Osteocyte (in vitro differentiated cells): ENCODE measurements at regions not wholly inside any gene's neighbourhood (a gene's known extent, or its start where the extent isn't known, plus 50 kb on each side); places are given as distances from the start of the nearest gene placed in this dataset.
"Not testable (repeated sequence)": the region's sequence is repeated elsewhere in the genome, so short reads cannot be mapped to it uniquely, and the experiment has no call there.

Source experiments
- DNase-seq: peaks from one replicate; pipeline ENCODE4 v3.0.0; 2021; ENCODE audit warnings: mixed read lengths; ENCODE audit not compliant: unreplicated experiment; ENCODE audit errors: extremely low spot score
- H3K27ac Mint-ChIP-seq: one replicate; pipeline ENCODE4 v1.8.0; 2021; ENCODE audit warnings: mild to moderate bottlenecking, mixed read lengths; ENCODE audit not compliant: unreplicated experiment
- H3K27me3 Mint-ChIP-seq: one replicate; pipeline ENCODE4 v1.8.0; 2021; ENCODE audit warnings: mixed read lengths; ENCODE audit not compliant: unreplicated experiment
- H3K36me3 Mint-ChIP-seq: one replicate; pipeline ENCODE4 v1.8.0; 2021; ENCODE audit warnings: mixed read lengths; ENCODE audit not compliant: unreplicated experiment
- H3K4me1 Mint-ChIP-seq: one replicate; pipeline ENCODE4 v1.8.0; 2021; ENCODE audit warnings: mixed read lengths; ENCODE audit not compliant: unreplicated experiment
- H3K4me3 Mint-ChIP-seq: one replicate; pipeline ENCODE4 v1.8.0; 2021; ENCODE audit warnings: mild to moderate bottlenecking, moderate library complexity, mixed read lengths; ENCODE audit not compliant: unreplicated experiment
- H3K9me3 Mint-ChIP-seq: one replicate; pipeline ENCODE4 v1.8.0; 2021; ENCODE audit warnings: mixed read lengths; ENCODE audit not compliant: unreplicated experiment
- CTCF ChIP-seq: fragments of 200-600 bp; sonication (generic); IDR thresholded peaks from 2 replicates; pipeline ENCODE4 v1.5.0; 2021; ENCODE audit warnings: antibody characterized with exemption, mild to moderate bottlenecking, moderate library complexity

DNA sequence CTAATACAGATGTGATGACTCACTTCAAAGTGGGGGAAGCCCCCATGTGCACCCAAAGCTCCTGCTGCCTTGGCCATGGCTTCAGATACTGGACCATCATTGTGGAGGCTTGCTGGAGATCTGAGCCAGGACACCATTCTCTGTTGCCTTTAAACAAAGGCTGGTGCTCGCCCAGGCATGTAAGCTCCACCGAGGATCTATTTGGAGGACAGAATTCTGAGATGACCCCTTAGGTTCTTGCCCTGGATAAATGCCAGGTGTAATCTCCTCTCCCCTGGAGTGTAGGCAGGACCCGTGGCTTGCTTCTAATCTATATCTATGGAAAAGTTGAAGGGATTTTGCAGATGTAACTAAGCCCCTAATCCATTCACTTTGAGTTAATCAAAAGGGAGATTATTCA, 141.0 kb downstream of the UNC93B1 start:
- H3K27ac Mint-ChIP-seq, H3K4me3 Mint-ChIP-seq, H3K9me3 Mint-ChIP-seq, DNase-seq, H3K36me3 Mint-ChIP-seq, H3K4me1 Mint-ChIP-seq: not testable (repeated sequence)
- peaks cover 31% of the 10 kb centered on the region for H3K27me3 Mint-ChIP-seq

DNA sequence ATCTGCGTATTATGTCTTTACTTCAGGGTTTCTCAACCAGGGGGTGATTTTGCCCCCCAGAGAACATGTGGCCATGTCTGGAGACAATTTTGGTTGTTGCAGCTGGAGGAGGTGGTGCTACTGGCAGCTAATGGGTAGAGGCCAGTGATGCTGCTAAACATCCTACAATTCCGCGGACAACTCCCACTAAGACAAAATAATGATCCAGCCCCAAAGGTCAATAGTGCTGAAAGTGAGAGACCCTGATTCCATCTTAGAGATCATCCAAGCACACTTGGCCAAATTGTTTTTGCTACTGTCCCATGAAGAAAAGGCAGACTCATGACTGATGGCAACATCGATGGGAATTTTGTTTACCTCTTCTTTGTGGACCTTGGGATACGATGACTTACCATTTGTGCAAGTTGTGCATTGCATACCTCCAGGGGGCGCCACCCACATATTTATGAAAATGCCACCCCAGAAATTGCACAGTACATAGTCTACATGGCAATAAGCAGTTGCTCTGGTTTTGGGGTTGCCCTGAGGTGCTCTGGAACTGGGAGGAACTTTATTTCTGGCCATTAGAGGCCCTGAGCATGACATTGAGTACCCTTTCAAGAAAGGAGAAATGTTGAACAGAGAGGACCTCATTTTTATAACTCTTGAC, 144.3 kb downstream of the UNC93B1 start:
- TF ChIP-seq CTCF = peak; percentile 28
- not testable (repeated sequence) for H3K4me3 Mint-ChIP-seq, H3K27ac Mint-ChIP-seq, DNase-seq, H3K4me1 Mint-ChIP-seq, H3K9me3 Mint-ChIP-seq, H3K36me3 Mint-ChIP-seq
- H3K27me3 Mint-ChIP-seq = peaks cover 31% of the 10 kb centered on the region

DNA sequence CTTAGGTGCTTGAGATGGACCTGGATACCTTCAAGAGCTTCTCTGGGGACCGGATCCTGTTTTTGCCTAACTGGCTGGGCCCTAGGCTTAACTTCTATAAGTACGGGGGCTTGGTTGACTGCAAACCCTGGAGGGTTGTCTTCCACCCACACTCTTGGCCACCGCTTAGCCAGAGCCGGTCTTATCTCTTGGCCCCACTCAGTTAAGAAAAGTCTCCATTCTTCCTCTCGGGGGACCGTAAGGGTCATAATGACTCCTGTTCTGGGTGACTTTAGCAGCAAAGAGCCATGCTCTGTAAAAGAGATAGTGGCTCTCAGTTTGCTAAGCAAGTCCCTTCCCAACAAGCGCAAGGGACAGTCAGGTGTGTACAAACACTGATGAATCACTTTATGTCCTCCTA, 153.2 kb downstream of the UNC93B1 start:
- H3K4me1 Mint-ChIP-seq, DNase-seq, H3K36me3 Mint-ChIP-seq, H3K27ac Mint-ChIP-seq, H3K4me3 Mint-ChIP-seq, H3K9me3 Mint-ChIP-seq: not testable (repeated sequence)
- H3K27me3 Mint-ChIP-seq = peaks cover 67% of the 10 kb centered on the region

DNA sequence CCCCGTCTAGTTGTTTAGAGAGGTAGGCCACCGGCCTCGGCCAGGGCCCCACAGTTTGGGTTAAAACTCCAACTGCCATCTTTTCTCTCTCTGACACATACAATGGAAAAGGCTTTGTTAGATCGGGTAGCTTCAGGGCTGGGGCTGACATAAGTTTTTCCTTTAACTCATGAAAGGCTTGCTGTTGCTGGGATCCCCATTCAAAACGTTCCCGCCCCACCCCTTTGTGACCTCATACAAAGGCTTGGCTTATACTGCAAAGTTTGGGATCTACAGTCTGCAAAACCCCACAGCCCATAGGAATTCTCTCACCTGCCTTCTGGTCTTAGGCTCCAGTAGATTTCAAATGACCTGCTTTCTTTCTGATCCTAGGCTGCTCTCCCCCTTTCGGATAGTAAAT, 154.1 kb downstream of the UNC93B1 start:
- H3K9me3 Mint-ChIP-seq, H3K4me3 Mint-ChIP-seq, H3K36me3 Mint-ChIP-seq, H3K27ac Mint-ChIP-seq, DNase-seq, H3K4me1 Mint-ChIP-seq: not testable (repeated sequence)
- peaks cover 63% of the 10 kb centered on the region for H3K27me3 Mint-ChIP-seq

DNA sequence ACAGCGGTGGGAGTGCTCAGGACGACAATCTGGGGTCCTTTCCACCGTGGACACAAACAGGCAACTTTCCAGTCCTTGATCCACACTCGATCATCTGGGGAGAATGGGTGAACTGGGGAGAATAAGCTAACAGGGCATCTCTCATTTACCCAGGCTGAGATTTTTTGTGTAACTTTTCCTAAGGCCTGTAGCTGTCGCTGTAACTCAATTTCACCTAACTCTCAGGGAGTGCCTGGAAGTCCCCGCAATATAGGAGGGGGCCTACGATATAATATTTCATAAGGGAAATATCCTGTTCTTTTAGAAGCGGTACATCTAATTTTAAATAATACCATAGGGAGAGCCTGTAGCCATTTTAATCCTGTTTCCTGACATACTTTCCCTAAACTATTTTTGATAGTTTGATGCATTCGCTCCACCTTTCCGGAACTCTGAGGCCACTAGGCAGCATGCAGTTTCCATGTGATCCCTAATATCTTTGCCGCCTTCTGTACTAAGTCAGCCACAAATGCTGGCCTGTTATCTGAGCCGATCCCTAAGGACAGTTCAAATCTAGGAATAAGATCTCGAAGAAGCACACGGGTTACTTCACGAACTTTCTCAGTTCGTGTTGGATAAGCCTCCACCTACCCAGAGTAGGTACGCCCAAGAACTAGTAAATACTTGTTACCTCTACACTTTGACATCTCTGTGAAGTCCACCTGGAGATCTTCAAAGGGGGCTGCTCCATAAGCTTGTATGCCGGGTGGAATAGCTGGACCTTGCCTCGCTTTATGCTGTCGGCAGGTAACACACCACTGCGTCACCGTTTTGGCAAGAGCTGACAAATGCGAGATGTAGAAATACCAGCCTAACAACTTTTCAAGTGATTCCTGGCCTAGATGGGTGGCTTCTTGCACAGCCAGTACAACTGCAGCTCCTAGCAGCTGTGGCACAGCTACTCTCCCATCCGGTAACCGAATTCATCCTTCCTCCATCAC, 155.7 kb downstream of the UNC93B1 start:
- H3K36me3 Mint-ChIP-seq, H3K4me3 Mint-ChIP-seq, H3K27ac Mint-ChIP-seq, DNase-seq, H3K9me3 Mint-ChIP-seq, H3K4me1 Mint-ChIP-seq: not testable (repeated sequence)
- peak; percentile 48 for TF ChIP-seq CTCF
- H3K27me3 Mint-ChIP-seq = peaks cover 57% of the 10 kb centered on the region

- H3K27ac Mint-ChIP-seq, H3K9me3 Mint-ChIP-seq, H3K36me3 Mint-ChIP-seq, H3K4me3 Mint-ChIP-seq, DNase-seq, H3K4me1 Mint-ChIP-seq: not testable (repeated sequence)
- peaks cover 54% of the 10 kb centered on the region for H3K27me3 Mint-ChIP-seq
Observed at GRCh38 chr11:67846303-67846702, 157.6 kb downstream of the UNC93B1 start.

- H3K27ac Mint-ChIP-seq, H3K4me3 Mint-ChIP-seq, DNase-seq, H3K36me3 Mint-ChIP-seq, H3K9me3 Mint-ChIP-seq, H3K4me1 Mint-ChIP-seq: not testable (repeated sequence)
- peaks cover 61% of the 10 kb centered on the region for H3K27me3 Mint-ChIP-seq
Observed at GRCh38 chr11:67845296-67845695, 158.6 kb downstream of the UNC93B1 start.

DNA sequence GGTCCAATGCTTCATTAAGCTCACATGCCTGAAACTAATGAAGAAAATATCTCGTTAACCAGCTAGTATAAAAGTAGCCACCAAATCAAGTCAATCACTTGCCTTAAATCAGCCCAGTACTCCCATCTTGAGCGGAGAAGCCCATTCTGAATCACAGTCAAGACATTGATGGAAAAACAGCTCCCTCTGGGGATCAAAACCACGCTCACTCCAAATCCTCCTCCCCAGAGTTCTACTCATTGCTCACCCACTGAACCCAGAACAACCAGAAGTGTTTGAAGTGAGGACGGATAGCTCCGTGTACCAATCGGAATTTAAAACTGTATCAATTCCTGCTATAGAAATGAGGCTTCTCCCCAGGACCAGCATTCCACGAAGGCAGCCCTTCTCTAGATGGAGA, 163.3 kb downstream of the UNC93B1 start:
- H3K4me1 Mint-ChIP-seq, H3K36me3 Mint-ChIP-seq, H3K27ac Mint-ChIP-seq, H3K4me3 Mint-ChIP-seq, DNase-seq, H3K9me3 Mint-ChIP-seq: not testable (repeated sequence)
- peaks cover 46% of the 10 kb centered on the region for H3K27me3 Mint-ChIP-seq

GRCh38 chr11:67830152-67830551, 155.7 kb upstream of the ALDH3B2 start:
- Mint-ChIP-seq H3K4me1 (peaks cover 12% of the 10 kb centered on the region), H3K27me3 (peaks cover 52% of the 10 kb centered on the region)
- DNase-seq, H3K9me3 Mint-ChIP-seq, H3K36me3 Mint-ChIP-seq, H3K27ac Mint-ChIP-seq, H3K4me3 Mint-ChIP-seq: not testable (repeated sequence)

- H3K4me1 Mint-ChIP-seq = peaks cover 12% of the 10 kb centered on the region
- not testable (repeated sequence) for H3K9me3 Mint-ChIP-seq, H3K27ac Mint-ChIP-seq, H3K36me3 Mint-ChIP-seq, H3K4me3 Mint-ChIP-seq, DNase-seq
- H3K27me3 Mint-ChIP-seq = peaks cover 64% of the 10 kb centered on the region
Observed at GRCh38 chr11:67826951-67827296, 152.5 kb upstream of the ALDH3B2 start.
